MM.1S (cell line): ENCODE measurements at regions not wholly inside any gene's neighbourhood (a gene's known extent, or its start where the extent isn't known, plus 50 kb on each side); places are given as distances from the start of the nearest gene placed in this dataset.

ENCODE experiments used
- DNase-seq: peaks from one replicate; pipeline ENCODE4 v3.0.0-alpha.2; 2015
- H2AFZ ChIP-seq: fragments of 300-600 bp; sonication (generic); 2 replicates; pipeline ENCODE4 v1.6.0; 2016; ENCODE audit warnings: antibody characterized with exemption, low read length
- H3F3A ChIP-seq: fragments of 300-600 bp; sonication (generic); 2 replicates; pipeline ENCODE4 v1.6.1; 2016; ENCODE audit warnings: mild to moderate bottlenecking, antibody characterized with exemption, low read length, moderate library complexity, mixed read lengths; ENCODE audit not compliant: insufficient read depth
- H3K27ac ChIP-seq: fragments of 300-600 bp; sonication (generic); 2 replicates; pipeline ENCODE4 v1.5.1; 2016; ENCODE audit warnings: mild to moderate bottlenecking, low read length
- H3K27me3 ChIP-seq: fragments of 300-600 bp; sonication (generic); replicated peaks from 2 replicates; pipeline ENCODE4 v1.6.0; 2016; ENCODE audit warnings: low read length; ENCODE audit not compliant: insufficient read depth
- H3K36me3 ChIP-seq: fragments of 300-600 bp; sonication (generic); replicated peaks from 2 replicates; pipeline ENCODE4 v1.6.1; 2016; ENCODE audit warnings: mild to moderate bottlenecking, low read length, mixed read lengths; ENCODE audit not compliant: insufficient read depth
- H3K4me1 ChIP-seq: fragments of 300-600 bp; sonication (generic); 2 replicates; pipeline ENCODE4 v1.6.1; 2016; ENCODE audit warnings: low read length, mixed read lengths
- H3K4me2 ChIP-seq: fragments of 300-600 bp; sonication (generic); 2 replicates; pipeline ENCODE4 v1.6.0; 2016; ENCODE audit warnings: low read depth, low read length
- H3K4me3 ChIP-seq: fragments of 300-600 bp; sonication (generic); 2 replicates; pipeline ENCODE4 v1.5.1; 2016; ENCODE audit warnings: low read length, mixed read lengths
- H3K79me2 ChIP-seq: fragments of 300-600 bp; sonication (generic); 2 replicates; pipeline ENCODE4 v1.6.1; 2016; ENCODE audit warnings: mixed run types, low read length, mixed read lengths
- H3K9ac ChIP-seq: fragments of 300-600 bp; sonication (generic); 2 replicates; pipeline ENCODE4 v1.6.1; 2016; ENCODE audit warnings: low read length, mixed read lengths
- H3K9me2 ChIP-seq: fragments of 300-600 bp; sonication (generic); replicated peaks from 2 replicates; pipeline ENCODE4 v1.6.1; 2016; ENCODE audit warnings: mild to moderate bottlenecking, low read length, mixed read lengths; ENCODE audit not compliant: insufficient read depth
- H3K9me3 ChIP-seq: fragments of 300-600 bp; sonication (generic); replicated peaks from 2 replicates; pipeline ENCODE4 v1.6.1; 2016; ENCODE audit warnings: mild to moderate bottlenecking, low read length, mixed read lengths; ENCODE audit not compliant: insufficient read depth
- H4K20me1 ChIP-seq: fragments of 300-600 bp; sonication (generic); 2 replicates; pipeline ENCODE4 v1.6.1; 2016; ENCODE audit warnings: mild to moderate bottlenecking, low read length, moderate library complexity, mixed read lengths; ENCODE audit not compliant: insufficient read depth
- CTCF ChIP-seq: fragments of 300-600 bp; sonication (generic); IDR thresholded peaks from 2 replicates; pipeline ENCODE4 v1.5.1; 2016; ENCODE audit warnings: antibody characterized with exemption, low read length, mixed read lengths
- EZH2 ChIP-seq: fragments of 300-600 bp; sonication (generic); optimal IDR thresholded peaks from 2 replicates; pipeline ENCODE3; 2017; ENCODE audit warnings: low read depth, mild to moderate bottlenecking, antibody characterized with exemption, low read length, mixed read lengths
- EZH2phosphoT487 ChIP-seq: fragments of 300-600 bp; sonication (generic); IDR thresholded peaks from 2 replicates; pipeline ENCODE4 v1.6.1; 2018; ENCODE audit warnings: antibody characterized with exemption, low read length

- H3K4me2 ChIP-seq: no peak overlapping the region
- H3K4me1 ChIP-seq: 0 out of 2 replicates have a peak, but pooled peaks cover 3% of the 10 kb centered on the region
Measured at GRCh38 chr4:140243278-140243753, 89.3 kb upstream of the MAML3 start.

GRCh38 chr4:140242357-140243277 lies 88.6 kb upstream of the MAML3 start:
- H4K20me1 ChIP-seq: no peaks in the 10 kb centered on the region
- no peaks in the 10 kb centered on the region for H3K9me3 ChIP-seq
- H2AFZ ChIP-seq: no peak overlapping the region
- no peaks in the 10 kb centered on the region for H3F3A ChIP-seq
- no peaks in the 10 kb centered on the region for H3K79me2 ChIP-seq
- H3K27me3 ChIP-seq: no peaks in the 10 kb centered on the region
- no peak overlapping the region for H3K4me2 ChIP-seq
- DNase-seq: no peak
- no peaks in the 10 kb centered on the region for H3K36me3 ChIP-seq
- no peak overlapping the region for H3K4me3 ChIP-seq
- H3K9me2 ChIP-seq: no peaks in the 10 kb centered on the region
- H3K9ac ChIP-seq: no peak overlapping the region
- H3K4me1 ChIP-seq: 0 out of 2 replicates have a peak, but pooled peaks cover 3% of the 10 kb centered on the region
- H3K27ac ChIP-seq: no peak overlapping the region
- TF ChIP-seq EZH2phosphoT487 (no peak), CTCF (no peak), EZH2 (no peak)

More at GRCh38 chr4:140243278-140243753, 89.3 kb upstream of the MAML3 start:
- Histone ChIP-seq H3K9ac (no peak overlapping the region), H3K9me2 (no peaks in the 10 kb centered on the region), H3K9me3 (no peaks in the 10 kb centered on the region), H3K79me2 (no peaks in the 10 kb centered on the region), H2AFZ (no peak overlapping the region), H4K20me1 (no peaks in the 10 kb centered on the region), H3K27ac (no peak overlapping the region), H3K36me3 (no peaks in the 10 kb centered on the region), H3K27me3 (no peaks in the 10 kb centered on the region), H3F3A (no peaks in the 10 kb centered on the region), H3K4me3 (no peak overlapping the region)
- DNase-seq: no peak
- TF ChIP-seq EZH2phosphoT487 (no peak), EZH2 (no peak), CTCF (no peak)

GRCh38 chr4:140240237-140240636 lies 86.3 kb upstream of the MAML3 start:
- H4K20me1 ChIP-seq: no peaks in the 10 kb centered on the region
- H3K9me2 ChIP-seq: no peaks in the 10 kb centered on the region
- TF ChIP-seq CTCF (no peak), EZH2phosphoT487 (no peak), EZH2 (no peak)
- no peak for DNase-seq
- H3K9ac ChIP-seq: no peak overlapping the region
- H3K4me3 ChIP-seq: no peak overlapping the region
- no peak overlapping the region for H3K27ac ChIP-seq
- no peaks in the 10 kb centered on the region for H3K36me3 ChIP-seq
- H2AFZ ChIP-seq: no peak overlapping the region
- no peak overlapping the region for H3K4me2 ChIP-seq
- no peaks in the 10 kb centered on the region for H3K27me3 ChIP-seq
- 0 out of 2 replicates have a peak, but pooled peaks cover 3% of the 10 kb centered on the region for H3K4me1 ChIP-seq
- H3F3A ChIP-seq: no peaks in the 10 kb centered on the region
- H3K79me2 ChIP-seq: no peaks in the 10 kb centered on the region
- H3K9me3 ChIP-seq: no peaks in the 10 kb centered on the region
